CD4-positive, alpha-beta T cell (primary cell): ENCODE measurements at regions not wholly inside any gene's neighbourhood (a gene's known extent, or its start where the extent isn't known, plus 50 kb on each side); places are given as distances from the start of the nearest gene placed in this dataset.

ENCODE experiments used
- ATAC-seq: fragments of 200-7000 bp; cut with Tn5 transposase; one replicate; pipeline ENCODE4 v1.10.0; 2022; ENCODE audit warnings: mild to moderate bottlenecking; ENCODE audit not compliant: poor library complexity
- CTCF ChIA-PET: fragments of 350-600 bp; sonication (Branson Sonifier 250); formaldehyde crosslinking; loops from one replicate; lab custom pipeline; 2021; ENCODE audit warnings: antibody characterized with exemption, inconsistent platforms; lab: Charles Lee
- POLR2A ChIA-PET: fragments of 350-600 bp; sonication (Branson Sonifier 250); formaldehyde crosslinking; loops from one replicate; lab custom pipeline; 2021; ENCODE audit warnings: antibody characterized with exemption, inconsistent platforms; lab: Charles Lee
- DNase-seq, 14 experiments: peaks; one replicate each; pipeline ENCODE4 v3.0.0-alpha.2; 2013 to 2020; ENCODE audit warnings: mixed read lengths in 2 of 14
- H3K27ac ChIP-seq, 2 donors: one replicate each; pipeline versions ENCODE4 v1.5.1 to v1.7.0; 2013; ENCODE audit warnings: low read length in 2 of 2, low read depth in 1 of 2, mild to moderate bottlenecking in 1 of 2
- H3K27me3 ChIP-seq, 2 experiments: 1 replicate in 1 of 2; 2 replicates in 1 of 2; pipeline versions ENCODE4 v1.6.1 to v1.7.0; 2013; ENCODE audit warnings: low read length in 2 of 2, control low read depth in 1 of 2, mild to moderate bottlenecking in 1 of 2, moderate library complexity in 1 of 2; ENCODE audit not compliant: insufficient read depth in 2 of 2, control insufficient read depth in 1 of 2
- H3K36me3 ChIP-seq: one replicate; pipeline ENCODE4 v1.6.1; 2013; ENCODE audit warnings: low read length, control low read depth; ENCODE audit not compliant: insufficient read depth
- H3K4me1 ChIP-seq: one replicate; pipeline ENCODE4 v1.6.1; 2013; ENCODE audit warnings: low read length, control low read depth; ENCODE audit not compliant: insufficient read depth
- H3K4me3 ChIP-seq: one replicate; pipeline ENCODE4 v1.5.1; 2013; ENCODE audit warnings: mild to moderate bottlenecking, low read length, moderate library complexity
- H3K9me3 ChIP-seq, 2 experiments: 1 replicate in 1 of 2; 2 replicates in 1 of 2; pipeline versions ENCODE4 v1.6.1 to v1.7.0; 2013; ENCODE audit warnings: low read length in 2 of 2, mild to moderate bottlenecking in 2 of 2, control low read depth in 1 of 2, moderate library complexity in 1 of 2; ENCODE audit not compliant: control insufficient read depth in 1 of 2, insufficient read depth in 1 of 2
- H3K27ac Mint-ChIP-seq: one replicate; pipeline ENCODE4 v1.8.0; 2020; ENCODE audit warnings: mixed read lengths
- H3K27me3 Mint-ChIP-seq: one replicate; pipeline ENCODE4 v1.8.0; 2021; ENCODE audit warnings: mixed read lengths
- H3K36me3 Mint-ChIP-seq: one replicate; pipeline ENCODE4 v1.8.0; 2021; ENCODE audit warnings: low read depth, mixed read lengths
- H3K4me1 Mint-ChIP-seq: one replicate; pipeline ENCODE4 v1.8.0; 2021; ENCODE audit warnings: low read depth, mixed read lengths
- H3K4me3 Mint-ChIP-seq: one replicate; pipeline ENCODE4 v1.8.0; 2020; ENCODE audit warnings: mild to moderate bottlenecking, mixed read lengths
- H3K9me3 Mint-ChIP-seq: one replicate; pipeline ENCODE4 v1.8.0; 2020; ENCODE audit warnings: mixed read lengths
- CTCF ChIP-seq: fragments of 200-600 bp; IDR thresholded peaks from one replicate; pipeline ENCODE4 v1.8.0; 2022; ENCODE audit warnings: antibody characterized with exemption, mild to moderate bottlenecking
- intact Hi-C, 2 experiments: fragments of 100-400 bp; cut with DNase I in 1 of 2; cut with micrococcal nuclease in 1 of 2; formaldehyde crosslinking; loops; one replicate each; pipeline versions ENCODE4 v1.15.1 to v1.9.0; 2023 to 2025; cut with DNase I, micrococcal nuclease

- CTCF ChIA-PET = no interaction called here
- H3K4me1 ChIP-seq = no peaks in the 10 kb centered on the region
- H3K27ac ChIP-seq = no peak overlapping the region
- no peak for ATAC-seq
- H3K36me3 ChIP-seq = no peaks in the 10 kb centered on the region
- H3K36me3 Mint-ChIP-seq = no peaks in the 10 kb centered on the region
- no peak overlapping the region for H3K4me3 ChIP-seq
- no peaks in the 10 kb centered on the region for H3K9me3 ChIP-seq
- no peaks in the 10 kb centered on the region for H3K27me3 ChIP-seq
- intact Hi-C loops = no loop called here
- TF ChIP-seq CTCF = no peak
- DNase-seq = no peak
- POLR2A ChIA-PET = no interaction called here
- H3K4me1 Mint-ChIP-seq = no peaks in the 10 kb centered on the region
- peaks cover 29% of the 10 kb centered on the region for H3K27me3 Mint-ChIP-seq
- no peaks in the 10 kb centered on the region for H3K9me3 Mint-ChIP-seq
- no peak overlapping the region for H3K4me3 Mint-ChIP-seq
- H3K27ac Mint-ChIP-seq = no peak overlapping the region
Observed at GRCh38 chr22:47572443-47572842, 810.0 kb downstream of the TBC1D22A start.

GRCh38 chr22:47571616-47572015 lies 809.2 kb downstream of the TBC1D22A start:
- H3K9me3 ChIP-seq = no peaks in the 10 kb centered on the region
- DNase-seq = no peak
- no peak overlapping the region for H3K4me3 ChIP-seq
- no peaks in the 10 kb centered on the region for H3K9me3 Mint-ChIP-seq
- no peaks in the 10 kb centered on the region for H3K27me3 ChIP-seq
- peaks cover 22% of the 10 kb centered on the region for H3K27me3 Mint-ChIP-seq
- no peak overlapping the region for H3K27ac Mint-ChIP-seq
- no peak overlapping the region for H3K4me3 Mint-ChIP-seq
- ATAC-seq = no peak
- ChIA-PET CTCF (no interaction called here), POLR2A (no interaction called here)
- intact Hi-C loops = no loop called here
- H3K36me3 ChIP-seq = no peaks in the 10 kb centered on the region
- no peak for TF ChIP-seq CTCF
- H3K36me3 Mint-ChIP-seq = no peaks in the 10 kb centered on the region
- no peak overlapping the region for H3K27ac ChIP-seq
- H3K4me1 Mint-ChIP-seq = no peaks in the 10 kb centered on the region
- H3K4me1 ChIP-seq = no peaks in the 10 kb centered on the region

- H3K27ac ChIP-seq = no peak overlapping the region
- Mint-ChIP-seq H3K4me3 (no peak overlapping the region), H3K27me3 (peaks cover 17% of the 10 kb centered on the region), H3K27ac (no peak overlapping the region), H3K36me3 (no peaks in the 10 kb centered on the region), H3K9me3 (no peaks in the 10 kb centered on the region), H3K4me1 (no peaks in the 10 kb centered on the region)
- ATAC-seq = no peak
- no peak overlapping the region for H3K4me3 ChIP-seq
- ChIA-PET CTCF (no interaction called here), POLR2A (no interaction called here)
- no peaks in the 10 kb centered on the region for H3K36me3 ChIP-seq
- H3K9me3 ChIP-seq = no peaks in the 10 kb centered on the region
- intact Hi-C loops = no loop called here
- no peaks in the 10 kb centered on the region for H3K4me1 ChIP-seq
- DNase-seq = no peak
- no peak for TF ChIP-seq CTCF
- no peaks in the 10 kb centered on the region for H3K27me3 ChIP-seq
Observed at GRCh38 chr22:47570851-47571250, 808.4 kb downstream of the TBC1D22A start.
